ENCODE measurements at regions not wholly inside any gene's neighbourhood (a gene's known extent, or its start where the extent isn't known, plus 50 kb on each side); places are given as distances from the start of the nearest gene placed in this dataset.

GRCh38 chr2:223532161-223532560 lies 70.0 kb downstream of the SCG2 start:
- FAIRE-seq (no peak), ATAC-seq (no peak), DNase-seq (ENCODE audit: low spot score) (no peak)
- CTCF ChIA-PET (ENCODE audit: low intra/inter-chr PET ratio, low total read pairs): no interaction called here
- Histone ChIP-seq H3K4me1 (ENCODE audit: insufficient read depth, low read length) (no peaks in the 10 kb centered on the region), H3K4me2 (ENCODE audit: low read depth, low read length) (no peak overlapping the region), H3K27me3 (ENCODE audit: control insufficient read depth in 1 of 2, insufficient read depth in 2 of 2, low read length in 2 of 2) (no peaks in the 10 kb centered on the region), H3K9ac (ENCODE audit: insufficient read depth, low read depth, low read length) (no peak overlapping the region), H2AFZ (ENCODE audit: low read length) (no peak overlapping the region), H3K36me3 (replicated peaks in 1 of 2; ENCODE audit: control insufficient read depth in 1 of 2, insufficient read depth in 2 of 2, low read length in 2 of 2) (no peaks in the 10 kb centered on the region), H3K4me3 (replicated peaks in 1 of 3; ENCODE audit: insufficient read depth in 1 of 3, low read depth in 2 of 3, low read length in 3 of 3) (no peak overlapping the region), H3K79me2 (ENCODE audit: insufficient read depth, low read length) (no peaks in the 10 kb centered on the region), H4K20me1 (ENCODE audit: insufficient read depth, low read length) (no peaks in the 10 kb centered on the region), H3K27ac (ENCODE audit: extremely low read length, insufficient read depth, low read length) (no peak overlapping the region), H3K9me3 (ENCODE audit: low read length) (no peaks in the 10 kb centered on the region)
- 0% methylated on average over 2 of the region's 2 CpGs for WGBS (ENCODE audit: low lambda C conversion rate)
- no TSS peak for BruUV-seq (replicated peaks)
- POLR2A ChIA-PET: no interaction called here
- in situ Hi-C loops (cut with HindIII; ENCODE audit: extremely low pct_ligation_motif_present, low pct_unique_long_range_greater_than_20kb): no loop called here
- intact Hi-C loops (cut with micrococcal nuclease; ENCODE audit: unreplicated experiment): no loop called here
- no peak for TF ChIP-seq DPF2 (CRISPR knock-in tag; IDR thresholded peaks at IDR 0.05; ENCODE audit: borderline replicate concordance, low read depth)
- TF ChIP-seq ZNF703 (CRISPR knock-in tag; IDR thresholded peaks at IDR 0.05; ENCODE audit: borderline replicate concordance): no peak
- TF ChIP-seq ZNF224 (CRISPR knock-in tag; IDR thresholded peaks at IDR 0.05): no peak
- no peak for TF ChIP-seq ZNF121 (CRISPR knock-in tag; IDR thresholded peaks at IDR 0.05)
- TF ChIP-seq MIER3 (CRISPR knock-in tag; IDR thresholded peaks at IDR 0.05; ENCODE audit: borderline replicate concordance): no peak
- no peak for TF ChIP-seq TRAFD1 (CRISPR knock-in tag; IDR thresholded peaks at IDR 0.05; ENCODE audit: borderline replicate concordance)
- TF ChIP-seq CBFB (CRISPR knock-in tag; IDR thresholded peaks at IDR 0.05): no peak
- no peak for TF ChIP-seq TEF (CRISPR knock-in tag; IDR thresholded peaks at IDR 0.05)
- TF ChIP-seq ZBTB37 (CRISPR knock-in tag; IDR thresholded peaks at IDR 0.05): no peak
- no peak for TF ChIP-seq CBX2 (IDR thresholded peaks at IDR 0.05; ENCODE audit: low read depth, low read length)
- TF ChIP-seq CBX2 (CRISPR knock-in tag; IDR thresholded peaks at IDR 0.05; ENCODE audit: low read depth): no peak
- TF ChIP-seq ZNF317 (CRISPR knock-in tag; IDR thresholded peaks at IDR 0.05): no peak
- TF ChIP-seq ETS1 (CRISPR knock-in tag; IDR thresholded peaks at IDR 0.05): no peak
- TF ChIP-seq ELK4 (CRISPR knock-in tag; IDR thresholded peaks at IDR 0.05; ENCODE audit: borderline replicate concordance): no peak
- no peak for TF ChIP-seq ZMAT3 (CRISPR knock-in tag; conservative IDR thresholded peaks at IDR 0.05)
- no peak for TF ChIP-seq FOXO1 (CRISPR knock-in tag; IDR thresholded peaks at IDR 0.05)
- no peak for TF ChIP-seq ZNF770 (CRISPR knock-in tag; IDR thresholded peaks at IDR 0.05)

Measured in HepG2 (cell line).